Immature natural killer cell (primary cell): ENCODE measurements at regions not wholly inside any gene's neighbourhood (a gene's known extent, or its start where the extent isn't known, plus 50 kb on each side); places are given as distances from the start of the nearest gene placed in this dataset.
"Not testable (repeated sequence)": the region's sequence is repeated elsewhere in the genome, so short reads cannot be mapped to it uniquely, and the experiment has no call there.

Source experiments
- DNase-seq, 3 donors: peaks; one replicate each; pipeline ENCODE4 v3.0.0; 2022; ENCODE audit warnings: mixed read lengths in 1 of 3
- H3K27ac Mint-ChIP-seq, 6 donors: one replicate each; pipeline ENCODE4 v1.8.0; 2020; ENCODE audit warnings: mixed read lengths in 6 of 6, mild to moderate bottlenecking in 5 of 6, inconsistent platforms in 4 of 6, moderate library complexity in 3 of 6
- H3K27me3 Mint-ChIP-seq, 3 donors: one replicate each; pipeline ENCODE4 v1.8.0; 2020 to 2021; ENCODE audit warnings: low read depth in 3 of 3, mild to moderate bottlenecking in 3 of 3, mixed read lengths in 3 of 3, moderate library complexity in 3 of 3, inconsistent platforms in 1 of 3
- H3K36me3 Mint-ChIP-seq, 3 donors: one replicate each; pipeline ENCODE4 v1.8.0; 2020; ENCODE audit warnings: mixed read lengths in 3 of 3, inconsistent platforms in 2 of 3, mild to moderate bottlenecking in 2 of 3
- H3K4me1 Mint-ChIP-seq, 2 donors: one replicate each; pipeline ENCODE4 v1.8.0; 2020; ENCODE audit warnings: inconsistent platforms in 2 of 2, mild to moderate bottlenecking in 2 of 2, mixed read lengths in 2 of 2, moderate library complexity in 1 of 2
- H3K4me3 Mint-ChIP-seq, 5 donors: one replicate each; pipeline ENCODE4 v1.8.0; 2020; ENCODE audit warnings: mild to moderate bottlenecking in 5 of 5, mixed read lengths in 5 of 5, inconsistent platforms in 3 of 5, moderate library complexity in 3 of 5
- H3K9me3 Mint-ChIP-seq, 6 donors: one replicate each; pipeline ENCODE4 v1.8.0; 2020; ENCODE audit warnings: mild to moderate bottlenecking in 6 of 6, mixed read lengths in 6 of 6, inconsistent platforms in 4 of 6, moderate library complexity in 3 of 6

DNA sequence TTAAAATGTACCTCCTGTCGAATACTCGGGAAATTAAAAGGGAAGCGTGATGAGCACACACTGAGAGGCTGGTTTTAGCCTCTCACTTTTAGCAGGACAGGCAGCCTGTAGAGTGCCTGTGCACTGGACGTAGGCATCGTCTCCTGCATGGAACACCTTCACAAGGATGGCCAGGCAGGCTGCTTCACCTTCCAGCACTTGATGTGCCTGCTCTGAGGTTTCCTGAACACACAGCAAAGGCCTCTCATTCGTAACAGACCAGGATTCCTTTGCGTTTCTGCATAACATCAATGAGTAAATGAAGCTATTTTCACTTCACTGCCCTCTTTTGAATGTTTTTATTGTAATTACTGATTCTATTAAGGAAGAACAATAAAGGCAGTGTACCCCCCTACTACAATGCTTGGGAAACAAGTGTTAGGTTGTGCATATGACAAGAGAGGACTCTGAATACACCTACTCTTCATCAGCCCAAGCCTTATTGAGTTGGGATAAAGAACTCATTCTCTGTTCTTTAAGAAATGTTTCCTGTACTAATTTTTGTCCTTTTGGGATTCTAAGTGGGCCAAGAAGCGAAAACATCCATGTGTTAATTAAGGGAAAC, 1077.6 kb upstream of the FOXG1 start:
- Mint-ChIP-seq H3K4me3 (no peak overlapping the region), H3K36me3 (no peaks in the 10 kb centered on the region), H3K9me3 (peaks cover 7 to 44% (median 17%) of the 10 kb centered on the region in 6 donors), H3K4me1 (no peaks in the 10 kb centered on the region), H3K27me3 (no peaks in the 10 kb centered on the region), H3K27ac (no peak overlapping the region)
- no peak for DNase-seq

DNA sequence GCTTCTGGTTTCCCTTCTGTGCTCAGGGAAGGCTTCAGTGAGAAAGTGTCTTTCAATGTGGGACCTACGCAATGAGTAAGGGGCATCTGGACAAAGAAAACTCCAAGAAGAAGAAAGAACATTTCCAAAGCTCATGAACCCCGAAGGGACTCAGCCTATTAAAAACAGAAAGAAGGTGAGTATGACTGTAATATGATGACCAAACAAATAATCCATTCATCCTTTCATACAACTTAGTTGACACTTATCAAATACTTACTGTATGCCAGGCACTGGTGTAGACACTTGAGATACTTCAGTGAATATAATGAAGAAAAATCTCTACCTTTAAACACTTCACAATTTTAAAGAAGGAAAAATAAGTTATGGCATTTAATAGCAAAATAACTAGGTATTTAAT, 1054.2 kb upstream of the FOXG1 start:
- Mint-ChIP-seq H3K4me3 (no peak overlapping the region), H3K4me1 (no peaks in the 10 kb centered on the region), H3K27me3 (peaks cover 0 to 2% (median 1%) of the 10 kb centered on the region in 3 donors), H3K36me3 (peaks cover 0 to 5% (median 0%) of the 10 kb centered on the region in 3 donors), H3K27ac (no peak overlapping the region), H3K9me3 (peaks cover 8 to 51% (median 27%) of the 10 kb centered on the region in 6 donors)
- no peak for DNase-seq

DNA sequence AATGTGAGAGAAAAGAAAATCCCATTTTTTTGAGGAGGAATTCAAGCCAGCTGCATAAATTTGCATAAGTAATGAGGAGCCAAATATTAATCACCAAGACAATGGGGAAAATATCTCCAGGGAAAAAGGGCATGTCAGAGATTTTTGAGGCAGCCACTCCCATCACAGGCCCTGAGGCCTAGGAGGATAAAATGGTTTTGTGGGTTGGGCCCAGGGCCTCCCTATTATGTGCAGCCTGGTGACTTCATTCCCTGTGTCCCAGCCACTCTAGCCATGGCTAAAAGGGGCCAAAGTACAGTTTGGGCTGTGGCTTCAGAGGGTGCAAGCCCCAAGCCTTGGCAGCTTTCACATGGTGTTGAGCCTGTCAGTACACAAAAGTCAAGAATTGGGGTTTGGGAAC, 1051.0 kb upstream of the FOXG1 start:
- peaks cover 0 to 5% (median 0%) of the 10 kb centered on the region in 3 donors for H3K36me3 Mint-ChIP-seq
- peaks cover 0 to 3% (median 2%) of the 10 kb centered on the region in 3 donors for H3K27me3 Mint-ChIP-seq
- no peak for DNase-seq
- peaks cover 13 to 62% (median 29%) of the 10 kb centered on the region in 6 donors for H3K9me3 Mint-ChIP-seq
- no peak overlapping the region for H3K4me3 Mint-ChIP-seq
- H3K27ac Mint-ChIP-seq: no peak overlapping the region
- H3K4me1 Mint-ChIP-seq: no peaks in the 10 kb centered on the region

DNA sequence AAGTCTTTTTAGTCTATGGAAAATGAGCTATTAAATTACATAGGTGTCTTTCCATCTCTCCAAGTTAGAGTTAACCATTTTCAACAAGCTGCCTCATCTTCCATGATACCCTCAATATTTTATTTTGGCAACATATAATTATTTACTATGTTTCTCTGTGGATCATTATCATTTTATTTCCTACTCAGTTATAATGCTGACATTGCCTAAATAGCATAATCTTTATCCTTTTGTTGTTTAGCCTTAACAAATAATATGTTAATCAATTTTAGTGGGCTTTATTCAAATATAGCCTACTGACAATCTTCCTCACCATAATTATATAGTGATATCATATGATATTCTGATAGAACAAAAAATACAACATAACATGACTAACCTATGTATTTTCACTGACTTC, 1044.8 kb upstream of the FOXG1 start:
- H3K4me1 Mint-ChIP-seq: no peaks in the 10 kb centered on the region

DNA sequence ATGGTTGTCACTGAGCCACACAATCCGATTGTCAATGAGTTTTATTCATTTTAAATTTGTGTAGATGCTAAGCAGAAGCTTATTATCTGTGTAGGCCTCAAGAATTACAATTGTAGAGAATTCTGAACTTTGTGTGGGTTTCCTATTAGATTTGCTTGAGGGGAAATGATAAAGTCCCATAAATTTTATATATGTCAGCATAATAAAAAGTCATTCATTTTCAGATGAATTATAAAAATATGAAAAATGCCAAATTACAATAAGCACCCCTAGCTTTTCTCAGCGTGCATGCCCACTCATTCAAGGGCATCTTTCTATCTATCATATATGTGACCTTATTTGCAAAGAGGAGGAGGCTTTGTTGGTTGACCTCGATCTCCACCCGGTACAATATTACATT, 1041.1 kb upstream of the FOXG1 start:
- peaks cover 0 to 5% (median 0%) of the 10 kb centered on the region in 3 donors for H3K36me3 Mint-ChIP-seq
- DNase-seq: no peak
- H3K4me1 Mint-ChIP-seq: no peaks in the 10 kb centered on the region
- peaks cover 0 to 2% (median 0%) of the 10 kb centered on the region in 3 donors for H3K27me3 Mint-ChIP-seq
- peaks cover under 1 to 65% (median 11%) of the 10 kb centered on the region in 6 donors for H3K9me3 Mint-ChIP-seq
- no peak overlapping the region for H3K4me3 Mint-ChIP-seq
- H3K27ac Mint-ChIP-seq: no peak overlapping the region

More for the DNA sequence above, 1044.8 kb upstream of the FOXG1 start:
- Mint-ChIP-seq H3K36me3 (peaks cover 0 to 5% (median 0%) of the 10 kb centered on the region in 3 donors), H3K9me3 (peaks cover 5 to 67% (median 18%) of the 10 kb centered on the region in 6 donors), H3K27me3 (peaks cover 0 to 2% (median 0%) of the 10 kb centered on the region in 3 donors), H3K27ac (no peak overlapping the region), H3K4me3 (no peak overlapping the region)
- no peak for DNase-seq

GRCh38 chr14:27727251-27727770, 1039.3 kb upstream of the FOXG1 start:
- no peak for DNase-seq
- H3K27me3 Mint-ChIP-seq: peaks cover 0 to 2% (median 0%) of the 10 kb centered on the region in 3 donors
- no peaks in the 10 kb centered on the region for H3K4me1 Mint-ChIP-seq
- H3K4me3 Mint-ChIP-seq: no peak overlapping the region
- peaks cover 3 to 56% (median 11%) of the 10 kb centered on the region in 6 donors for H3K9me3 Mint-ChIP-seq
- H3K36me3 Mint-ChIP-seq: peaks cover 0 to 5% (median 0%) of the 10 kb centered on the region in 3 donors
- H3K27ac Mint-ChIP-seq: no peak overlapping the region

DNA sequence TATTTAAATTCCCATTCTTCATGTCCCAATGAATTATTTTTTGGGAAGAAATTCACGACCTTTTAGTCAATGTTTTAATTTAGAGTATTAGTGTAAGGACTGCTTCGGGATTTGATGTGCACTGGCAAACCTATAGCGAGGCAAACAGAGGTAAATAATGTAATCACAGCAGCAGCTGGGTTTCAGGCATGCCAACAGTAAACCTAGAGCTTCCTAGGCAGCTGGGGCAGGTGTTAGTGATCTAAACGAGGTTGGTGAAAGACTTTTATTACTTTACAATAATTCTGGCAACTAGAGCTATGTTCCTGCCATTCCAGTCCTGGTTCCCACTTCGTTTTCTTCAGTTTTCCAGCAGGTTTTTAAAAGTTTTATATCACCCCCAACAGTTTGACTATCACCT, 1036.4 kb upstream of the FOXG1 start:
- Mint-ChIP-seq H3K36me3 (no peaks in the 10 kb centered on the region), H3K9me3 (peaks cover 5 to 46% (median 11%) of the 10 kb centered on the region in 6 donors), H3K4me1 (no peaks in the 10 kb centered on the region), H3K4me3 (no peak overlapping the region), H3K27ac (no peak overlapping the region), H3K27me3 (peaks cover 0 to 2% (median 0%) of the 10 kb centered on the region in 3 donors)
- DNase-seq: no peak

DNA sequence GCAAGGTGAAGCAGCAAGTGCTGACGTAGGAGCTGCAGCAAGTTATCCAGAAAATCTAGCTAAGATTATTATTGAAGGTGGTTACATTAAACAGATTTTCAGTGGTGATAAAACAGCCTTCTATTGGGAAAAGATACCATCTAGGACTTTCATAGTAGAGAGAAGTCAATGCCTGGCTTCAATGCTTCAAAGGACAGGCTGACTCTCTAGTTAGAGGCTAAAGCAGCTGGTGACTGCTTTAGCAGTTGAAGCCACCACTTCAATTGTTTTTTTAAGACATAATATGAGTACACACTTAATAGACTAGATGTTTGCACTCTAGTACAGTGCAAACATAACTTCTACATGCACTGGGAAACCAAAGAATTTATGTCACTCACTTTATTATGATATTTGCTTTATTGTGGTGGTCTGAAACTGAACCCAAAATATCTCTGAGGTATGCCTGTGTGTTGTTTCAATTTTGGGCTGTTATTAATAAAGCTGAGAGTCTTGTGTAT, 1026.9 kb upstream of the FOXG1 start:
- Mint-ChIP-seq H3K9me3 (peaks cover 2 to 41% (median 20%) of the 10 kb centered on the region in 6 donors), H3K36me3 (no peaks in the 10 kb centered on the region), H3K4me1 (no peaks in the 10 kb centered on the region), H3K4me3 (no peak overlapping the region), H3K27ac (no peak overlapping the region), H3K27me3 (peaks cover 0 to 2% (median 0%) of the 10 kb centered on the region in 3 donors)
- DNase-seq: no peak

DNA sequence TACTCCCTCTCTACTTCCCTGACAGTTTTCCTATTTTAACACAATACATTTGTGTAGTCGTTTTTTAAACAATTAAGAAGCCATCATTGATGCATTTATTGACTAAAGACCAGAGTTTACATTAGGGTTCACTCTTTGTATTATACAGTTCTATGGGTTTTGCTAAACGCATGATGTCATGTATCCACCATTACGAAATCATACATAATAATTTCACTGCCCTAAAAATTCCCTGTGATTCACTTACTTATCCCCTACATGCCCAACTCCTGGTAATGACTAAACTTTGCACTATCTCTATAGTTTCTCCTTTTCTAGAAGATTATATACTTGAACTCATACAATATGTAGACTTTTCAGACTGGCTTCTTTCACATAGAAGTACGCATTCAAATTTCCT, 1016.5 kb upstream of the FOXG1 start:
- Mint-ChIP-seq H3K27me3 (no peaks in the 10 kb centered on the region), H3K27ac (no peak overlapping the region), H3K4me1 (no peaks in the 10 kb centered on the region), H3K9me3 (peaks cover 0 to 16% (median 10%) of the 10 kb centered on the region in 6 donors), H3K36me3 (no peaks in the 10 kb centered on the region), H3K4me3 (no peak overlapping the region)
- DNase-seq: no peak

GRCh38 chr14:27757642-27758041, 1008.9 kb upstream of the FOXG1 start:
- not testable (repeated sequence) for H3K4me3 Mint-ChIP-seq, DNase-seq, H3K27me3 Mint-ChIP-seq, H3K27ac Mint-ChIP-seq, H3K36me3 Mint-ChIP-seq, H3K4me1 Mint-ChIP-seq
- H3K9me3 Mint-ChIP-seq: peaks cover 0 to 33% (median 8%) of the 10 kb centered on the region in 6 donors

DNA sequence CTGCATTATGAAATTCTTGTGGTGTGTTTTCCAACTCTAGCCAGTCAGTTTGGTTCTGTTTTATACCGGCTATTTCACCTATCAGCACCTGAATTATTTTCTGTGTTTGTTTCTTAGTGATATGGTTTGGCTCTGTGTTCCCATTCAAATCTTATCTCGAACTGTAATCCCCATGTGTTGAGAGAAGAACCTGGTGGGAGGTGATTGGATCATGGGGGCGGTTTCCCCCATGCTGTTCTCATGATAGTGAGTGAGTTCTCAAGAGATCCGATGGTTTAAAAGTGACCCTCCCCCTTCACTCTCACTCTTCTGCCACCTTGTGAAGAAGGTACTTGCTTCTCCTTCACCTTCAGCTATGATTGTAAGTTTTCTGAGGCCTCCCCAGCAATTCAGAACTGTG, 1006.2 kb upstream of the FOXG1 start:
- not testable (repeated sequence) for H3K27ac Mint-ChIP-seq, DNase-seq, H3K27me3 Mint-ChIP-seq, H3K4me3 Mint-ChIP-seq, H3K36me3 Mint-ChIP-seq, H3K4me1 Mint-ChIP-seq
- H3K9me3 Mint-ChIP-seq: peaks cover 6 to 38% (median 17%) of the 10 kb centered on the region in 6 donors

DNA sequence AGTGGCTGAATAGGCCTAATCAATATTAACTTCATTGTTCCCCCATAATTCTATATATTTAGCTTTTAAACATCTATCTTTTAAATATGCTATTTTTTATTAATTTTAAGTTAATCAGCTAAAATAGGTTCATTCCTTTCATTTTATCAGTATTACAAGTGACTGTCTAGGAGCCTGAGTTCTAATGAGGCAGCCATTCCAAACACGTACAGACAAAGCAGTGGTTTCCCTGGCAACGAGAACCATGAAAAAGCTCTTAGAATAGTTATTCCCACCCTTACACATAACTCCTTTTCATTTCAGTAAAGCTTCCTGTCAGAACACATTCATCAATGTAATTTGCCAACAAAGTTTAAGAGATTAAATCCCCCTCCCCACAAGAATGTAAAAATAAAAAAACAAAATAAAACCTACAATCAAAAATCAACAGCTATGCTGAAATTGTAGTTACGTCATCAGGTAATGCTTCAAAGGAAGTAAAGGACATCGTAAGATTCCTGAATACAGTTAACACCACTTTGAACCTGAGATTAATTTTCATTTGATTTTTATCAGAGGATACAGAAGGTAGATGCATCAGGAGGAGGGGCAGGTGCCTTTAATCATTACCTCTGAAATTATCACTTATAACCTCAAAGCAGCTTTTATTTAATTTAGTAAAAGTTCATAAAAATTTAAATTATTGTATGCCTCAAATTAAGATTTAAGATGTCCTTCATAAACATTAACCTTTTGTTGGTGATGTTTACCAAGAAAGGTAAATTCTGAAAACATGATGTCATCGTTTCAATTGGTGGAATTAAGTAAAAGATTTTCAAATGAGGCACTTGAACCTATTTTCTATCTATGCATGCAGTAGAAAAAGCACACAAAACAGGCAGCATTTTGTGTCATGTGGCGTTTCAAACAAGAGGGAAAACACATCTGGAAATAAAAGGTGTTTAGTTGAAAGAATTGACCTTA, 967.2 kb upstream of the FOXG1 start:
- not testable (repeated sequence) for H3K4me1 Mint-ChIP-seq, H3K27ac Mint-ChIP-seq, DNase-seq, H3K4me3 Mint-ChIP-seq, H3K27me3 Mint-ChIP-seq, H3K36me3 Mint-ChIP-seq
- peaks cover 5 to 35% (median 22%) of the 10 kb centered on the region in 6 donors for H3K9me3 Mint-ChIP-seq

- Mint-ChIP-seq H3K9me3 (peaks cover 1 to 34% (median 13%) of the 10 kb centered on the region in 6 donors), H3K4me1 (peaks cover 35 to 45% of the 10 kb centered on the region in 2 donors), H3K4me3 (peak overlapping the region; percentile 3 to 36 (median 24)), H3K27ac (peak overlapping the region in 3 of 6 donors; percentile 53 to 75 (median 69))
- not testable (repeated sequence) for H3K27me3 Mint-ChIP-seq, H3K36me3 Mint-ChIP-seq
- peak in 2 of 3 donors; percentile 5 to 9 for DNase-seq
These were observed 948.7 kb upstream of the FOXG1 start for GRCh38 chr14:27817746-27818430.
